CD4-positive, alpha-beta T cell treated with Interleukin-6 at 100 ng/mL for 8 hours (primary cell): ENCODE measurements at regions not wholly inside any gene's neighbourhood (a gene's known extent, or its start where the extent isn't known, plus 50 kb on each side); places are given as distances from the start of the nearest gene placed in this dataset.
A peak's percentile ranks its signal among the peaks of the same experiment; 100 is the strongest.
"Not testable (repeated sequence)": the region's sequence is repeated elsewhere in the genome, so short reads cannot be mapped to it uniquely, and the experiment has no call there.

Experiments used
- DNase-seq: peaks from one replicate; pipeline ENCODE4 v3.0.0-alpha.2; 2020; ENCODE audit warnings: mixed read lengths, low spot score

GRCh38 chr11:34001557-34002064 lies 49.9 kb upstream of the CAPRIN1 start:
- no peak for DNase-seq

GRCh38 chr11:33999393-33999792 lies 52.1 kb upstream of the CAPRIN1 start:
- no peak for DNase-seq

GRCh38 chr11:33997584-33998251 lies 53.8 kb upstream of the CAPRIN1 start:
- DNase-seq: no peak

GRCh38 chr11:33996498-33997454 lies 54.8 kb upstream of the CAPRIN1 start:
- peak; percentile 76 for DNase-seq

- no peak for DNase-seq
Observed at GRCh38 chr11:33994937-33995336, 56.6 kb upstream of the CAPRIN1 start.

GRCh38 chr11:33991136-33991535 lies 60.4 kb upstream of the CAPRIN1 start:
- not testable (repeated sequence) for DNase-seq

GRCh38 chr11:33990131-33990530 lies 61.4 kb upstream of the CAPRIN1 start:
- not testable (repeated sequence) for DNase-seq

- no peak for DNase-seq
Observed at GRCh38 chr11:33989461-33989860, 62.1 kb upstream of the CAPRIN1 start.

GRCh38 chr11:33988586-33989370 lies 62.8 kb upstream of the CAPRIN1 start:
- no peak for DNase-seq

GRCh38 chr11:33987975-33988580 lies 63.5 kb upstream of the CAPRIN1 start:
- peak; percentile 71 for DNase-seq

GRCh38 chr11:33987545-33987944 lies 64.0 kb upstream of the CAPRIN1 start:
- DNase-seq: no peak

GRCh38 chr11:33986597-33987501 lies 64.7 kb upstream of the CAPRIN1 start:
- not testable (repeated sequence) for DNase-seq

GRCh38 chr11:33984682-33985389 lies 66.7 kb upstream of the CAPRIN1 start:
- DNase-seq: no peak

- DNase-seq: no peak
Observed at GRCh38 chr11:33982661-33983060, 68.9 kb upstream of the CAPRIN1 start.

GRCh38 chr11:33980897-33981296 lies 70.6 kb upstream of the CAPRIN1 start:
- no peak for DNase-seq

GRCh38 chr11:33978376-33978775 lies 73.2 kb upstream of the CAPRIN1 start:
- no peak for DNase-seq

GRCh38 chr11:33977676-33978075 lies 73.9 kb upstream of the CAPRIN1 start:
- no peak for DNase-seq

- DNase-seq: no peak
Observed at GRCh38 chr11:33976495-33977199, 74.9 kb upstream of the CAPRIN1 start.

- no peak for DNase-seq
Observed at GRCh38 chr11:33974804-33975203, 76.7 kb upstream of the CAPRIN1 start.
